A549 (cell line): ENCODE measurements at regions not wholly inside any gene's neighbourhood (a gene's known extent, or its start where the extent isn't known, plus 50 kb on each side); places are given as distances from the start of the nearest gene placed in this dataset.
"Not testable (repeated sequence)": the region's sequence is repeated elsewhere in the genome, so short reads cannot be mapped to it uniquely, and the experiment has no call there.

Source experiments
- ATAC-seq, 2 experiments: fragments of 200-7000 bp in 1 of 2; fragments of >200 bp in 1 of 2; cut with Nextera tagmentation in 1 of 2; cut with Tn5 transposase in 1 of 2; 3 replicates each; pipeline versions ENCODE4 v1.8.0 to v1.9.1; 2018 to 2020; ENCODE audit warnings: mild to moderate bottlenecking in 1 of 2, moderate library complexity in 1 of 2
- CTCF ChIA-PET: fragments of 300-600 bp; sonication (Branson Sonifier 250); formaldehyde crosslinking; extraction: SDS; loops from one replicate; lab custom pipeline; 2021; ENCODE audit warnings: antibody characterized with exemption, inconsistent platforms; lab: Yijun Ruan, JAX
- POLR2A ChIA-PET: fragments of 350-600 bp; formaldehyde crosslinking; extraction: SDS; loops from one replicate; lab custom pipeline; 2021; ENCODE audit warnings: antibody characterized with exemption, inconsistent platforms; lab: Yijun Ruan, JAX
- DNase-seq, 2 experiments: peaks; one replicate each; pipeline versions ENCODE4 v3.0.0 to v3.0.0-alpha.2; 2011 to 2016; ENCODE audit warnings: low read depth in 1 of 2, low spot score in 1 of 2
- FAIRE-seq: peaks from 2 replicates; lab custom pipeline; 2011; peaks lifted over from hg19 to GRCh38; lab: Jason Lieb, UNC
- H3K27ac ChIP-seq, 2 experiments: fragments of >200 bp; sonication (Bioruptor Twin); formaldehyde crosslinking; 3 replicates each; pipeline ENCODE4 v1.5.1; 2016 to 2017
- H3K4me1 ChIP-seq: fragments of >200 bp; sonication (Bioruptor Twin); formaldehyde crosslinking; 3 replicates; pipeline ENCODE4 v1.6.1; 2016
- H3K4me2 ChIP-seq: fragments of >200 bp; sonication (Bioruptor Twin); formaldehyde crosslinking; 3 replicates; pipeline ENCODE4 v1.6.1; 2016
- H3K4me3 ChIP-seq: fragments of >200 bp; sonication (Bioruptor Twin); formaldehyde crosslinking; 3 replicates; pipeline ENCODE4 v1.5.1; 2016
- H3K9me3 ChIP-seq: fragments of >200 bp; sonication (Bioruptor Twin); formaldehyde crosslinking; 3 replicates; pipeline ENCODE4 v1.6.1; 2016
- BHLHE40 ChIP-seq: IDR thresholded peaks from 2 replicates; pipeline ENCODE4 v1.6.1; 2012; ENCODE audit warnings: low read depth, low read length, inconsistent platforms
- CBX8 ChIP-seq: fragments of 200-600 bp; sonication (generic); IDR thresholded peaks from 2 replicates; pipeline ENCODE4 v1.6.1; 2016
- CHD2 ChIP-seq: fragments of 150-350 bp; IDR thresholded peaks from 2 replicates; pipeline ENCODE4 v1.6.1; 2014; ENCODE audit warnings: low read length; ENCODE audit not compliant: partially characterized antibody
- ELK1 ChIP-seq: fragments of 150-350 bp; IDR thresholded peaks from 2 replicates; pipeline ENCODE4 v1.6.1; 2014; ENCODE audit warnings: low read depth, mild to moderate bottlenecking, low read length
- EP300 ChIP-seq, 2 experiments: fragments of >200 bp; sonication (Bioruptor Twin); formaldehyde crosslinking; IDR thresholded peaks; 2 replicates in 1 of 2; 3 replicates in 1 of 2; pipeline ENCODE4 v1.6.1; 2016 to 2017
- FOXS1 ChIP-seq: fragments of 250-450 bp; sonication (Bioruptor Pico); IDR thresholded peaks from 2 replicates; pipeline ENCODE4 v1.5.0; 2020; ENCODE audit warnings: mild to moderate bottlenecking, moderate library complexity
- HOXA7 ChIP-seq: fragments of 250-450 bp; sonication (Bioruptor Pico); IDR thresholded peaks from 2 replicates; pipeline ENCODE4 v1.5.0; 2020; ENCODE audit warnings: mild to moderate bottlenecking, moderate library complexity
- HOXB13 ChIP-seq: fragments of 250-450 bp; sonication (Bioruptor Pico); IDR thresholded peaks from 2 replicates; pipeline ENCODE4 v1.5.0; 2020; ENCODE audit warnings: low read depth, mild to moderate bottlenecking, moderate library complexity
- HOXB5 ChIP-seq: fragments of 250-450 bp; sonication (Bioruptor Pico); IDR thresholded peaks from 2 replicates; pipeline ENCODE4 v1.5.0; 2020; ENCODE audit warnings: mild to moderate bottlenecking, moderate library complexity
- JUN ChIP-seq, 2 experiments: fragments of >200 bp; sonication (Bioruptor Twin); formaldehyde crosslinking; IDR thresholded peaks; 2 replicates in 1 of 2; 3 replicates in 1 of 2; pipeline ENCODE4 v1.6.1; 2016 to 2017
- JUNB ChIP-seq: fragments of >200 bp; sonication (Bioruptor Twin); formaldehyde crosslinking; IDR thresholded peaks from 2 replicates; pipeline ENCODE4 v1.6.1; 2016
- MAZ ChIP-seq: fragments of 150-350 bp; IDR thresholded peaks from 2 replicates; pipeline ENCODE4 v1.6.1; 2014; ENCODE audit warnings: antibody characterized with exemption, low read depth, low read length, borderline replicate concordance
- PBX3 ChIP-seq: IDR thresholded peaks from 2 replicates; pipeline ENCODE4 v1.6.1; 2012
- PHF8 ChIP-seq: fragments of 200-600 bp; sonication (generic); IDR thresholded peaks from 2 replicates; pipeline ENCODE4 v1.6.1; 2016; ENCODE audit warnings: low read depth, mild to moderate bottlenecking, antibody characterized with exemption, moderate library complexity, borderline replicate concordance
- RAD21 ChIP-seq, 2 experiments: fragments of >200 bp in 1 of 2; sonication (Bioruptor Twin) in 1 of 2; formaldehyde crosslinking in 1 of 2; IDR thresholded peaks in 1 of 2; conservative IDR thresholded peaks in 1 of 2; 2 replicates in 1 of 2; 3 replicates in 1 of 2; pipeline ENCODE4 v1.6.1; 2012 to 2018; ENCODE audit warnings: inconsistent platforms in 1 of 2
- RCOR1 ChIP-seq: fragments of 150-350 bp; IDR thresholded peaks from 2 replicates; pipeline ENCODE4 v1.6.1; 2014; ENCODE audit warnings: antibody characterized with exemption, low read length, low read depth
- RFX5 ChIP-seq: fragments of 450-650 bp; IDR thresholded peaks from 2 replicates; pipeline ENCODE4 v1.7.1; 2014; ENCODE audit warnings: antibody characterized with exemption, mild to moderate bottlenecking, moderate library complexity
- RNF2 ChIP-seq: fragments of 200-600 bp; sonication (generic); IDR thresholded peaks from 2 replicates; pipeline ENCODE4 v1.6.1; 2016; ENCODE audit warnings: low read depth, mild to moderate bottlenecking, antibody characterized with exemption, moderate library complexity, borderline replicate concordance
- TP53 ChIP-seq: fragments of 250-450 bp; sonication (Bioruptor Pico); IDR thresholded peaks from 2 replicates; pipeline ENCODE4 v1.5.0; 2021; ENCODE audit warnings: mild to moderate bottlenecking, moderate library complexity
- ZC3H11A ChIP-seq: fragments of 450-650 bp; IDR thresholded peaks from 2 replicates; pipeline ENCODE4 v1.6.1; 2014; ENCODE audit warnings: antibody characterized with exemption, mild to moderate bottlenecking
- ZFP36 ChIP-seq: fragments of 450-650 bp; IDR thresholded peaks from 2 replicates; pipeline ENCODE4 v1.6.1; 2014; ENCODE audit warnings: borderline replicate concordance; ENCODE audit not compliant: partially characterized antibody
- ZSCAN20 ChIP-seq: fragments of 250-450 bp; sonication (Bioruptor Pico); IDR thresholded peaks from 2 replicates; pipeline ENCODE4 v1.8.0; 2022; ENCODE audit warnings: mild to moderate bottlenecking, moderate library complexity
- WGBS: methylation state at CpG from one replicate; pipeline ENCODE4 v1.1.6; 2017; ENCODE audit errors: missing lambda C conversion rate; 5-methylcytosine and 5-hydroxymethylcytosine counted together

DNA sequence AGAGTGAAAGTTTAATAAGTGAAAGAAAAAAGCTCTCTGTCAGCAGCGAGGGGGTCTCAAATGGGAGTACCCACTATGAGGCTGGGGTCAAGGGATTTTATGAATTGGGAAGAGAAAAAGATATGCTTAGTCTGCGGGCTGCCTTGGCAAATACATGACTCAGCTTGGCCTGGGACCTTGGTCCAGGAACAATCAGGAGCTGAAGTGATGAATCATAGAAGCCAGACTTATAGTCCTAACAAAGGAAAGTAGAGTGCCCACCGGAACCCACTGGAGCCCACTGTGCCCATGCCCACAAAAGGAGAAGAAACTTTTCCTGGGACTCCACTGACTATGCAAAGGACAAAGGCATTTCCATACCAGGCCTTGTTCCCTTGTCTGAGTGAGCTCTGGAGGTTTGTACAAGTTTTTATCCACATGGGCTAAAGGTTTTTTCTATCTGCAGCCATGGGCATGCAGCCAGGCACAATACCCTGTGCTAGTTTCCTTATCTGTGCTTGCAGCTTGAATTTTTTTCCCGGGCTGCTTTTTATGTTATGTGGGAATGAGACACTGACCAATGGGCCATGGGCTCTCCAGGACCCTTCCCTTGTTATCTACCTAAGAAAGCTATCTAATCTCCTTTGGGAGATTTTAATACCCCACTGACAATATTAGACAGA lies 201.7 kb downstream of the FAM133A start:
- H3K9me3 ChIP-seq: no peaks in the 10 kb centered on the region
- WGBS: 18% methylated on average over 4 of the region's 4 CpGs

DNA sequence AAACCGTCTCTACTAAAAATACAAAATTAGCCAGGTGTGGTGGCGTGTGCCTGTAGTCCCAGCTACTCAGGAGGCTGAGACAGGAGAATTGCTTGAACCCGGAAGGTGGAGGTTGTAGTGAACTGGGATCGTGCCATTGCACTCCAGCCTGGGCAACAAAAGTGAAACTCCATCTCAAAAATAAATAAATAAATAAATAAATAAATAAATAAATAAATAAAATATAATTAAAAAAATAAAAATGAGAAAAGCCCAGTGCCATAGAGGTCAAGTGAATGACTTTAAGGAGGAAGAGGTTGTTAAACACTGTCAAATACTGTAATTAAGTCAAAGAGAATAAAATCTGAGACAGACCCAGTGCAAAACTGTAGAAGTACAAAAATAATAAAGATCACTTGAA lies 247.0 kb downstream of the FAM133A start:
- ATAC-seq, H3K4me1 ChIP-seq, H3K4me2 ChIP-seq, POLR2A ChIA-PET, H3K4me3 ChIP-seq, H3K27ac ChIP-seq, DNase-seq, H3K9me3 ChIP-seq, CTCF ChIA-PET, FAIRE-seq: not testable (repeated sequence)
- 54% methylated on average over 4 of the region's 4 CpGs for WGBS
- TF ChIP-seq ZC3H11A: 0 out of 2 replicates have a peak, but pooled peaks have one; percentile 8

More for the DNA sequence above, 201.7 kb downstream of the FAM133A start:
- ChIA-PET CTCF (no interaction called here), POLR2A (no interaction called here)
- no peak for ATAC-seq
- no peak for FAIRE-seq
- DNase-seq: no peak
- Histone ChIP-seq H3K4me2 (no peak overlapping the region), H3K4me3 (no peak overlapping the region), H3K27ac (no peak overlapping the region), H3K4me1 (no peaks in the 10 kb centered on the region)
- TF ChIP-seq MAZ (no peak), ZC3H11A (no peak), HOXA7 (CRISPR knock-in tag) (no peak), BHLHE40 (no peak), JUN (IDR thresholded peaks at IDR 0.05) (no peak), ELK1 (no peak), RFX5 (no peak), ZFP36 (no peak), EP300 (IDR thresholded peaks at IDR 0.05) (no peak), ZSCAN20 (CRISPR knock-in tag) (no peak), RAD21 (conservative IDR thresholded peaks at IDR 0.05 in 1 of 2, IDR thresholded peaks at IDR 0.05 in 1 of 2) (no peak), PHF8 (no peak), HOXB13 (CRISPR knock-in tag) (no peak), CHD2 (no peak), FOXS1 (no peak), CBX8 (no peak), TP53 (CRISPR knock-in tag) (no peak), PBX3 (no peak), HOXB5 (CRISPR knock-in tag) (no peak)

DNA sequence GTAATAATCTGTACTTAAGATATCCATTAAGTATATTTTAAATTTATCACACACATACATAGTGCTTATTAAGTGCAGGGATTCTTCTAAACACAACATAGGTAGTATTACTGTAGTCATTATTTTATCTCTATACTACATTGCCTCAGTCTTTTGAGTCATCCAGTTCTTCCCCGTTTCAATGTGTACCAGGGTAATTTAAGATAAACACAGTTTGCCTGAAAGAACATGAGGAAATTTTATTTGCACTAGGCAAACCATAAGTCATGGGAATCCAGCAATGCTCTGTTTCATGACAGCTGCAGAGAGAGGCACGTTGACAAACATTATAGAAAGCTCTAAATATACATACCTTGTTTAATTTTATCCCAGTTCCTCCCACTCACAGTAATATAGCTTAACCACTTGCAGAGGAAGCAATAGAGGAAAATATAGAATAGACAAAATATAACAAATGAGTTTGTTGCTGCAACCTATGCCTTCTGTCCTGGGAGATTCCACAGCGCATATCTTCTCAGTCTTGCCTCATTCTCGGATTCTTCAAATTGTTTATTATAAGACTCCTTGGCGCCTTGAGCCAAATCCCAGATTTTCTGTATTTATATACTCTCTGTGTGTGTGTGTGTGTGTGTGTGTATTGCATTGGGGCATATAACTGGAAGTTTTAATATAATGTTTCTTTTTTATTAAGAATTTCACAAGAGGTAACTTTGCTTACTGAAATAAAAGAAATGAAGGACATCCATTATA lies 258.6 kb downstream of the FAM133A start:
- no peak for ATAC-seq
- WGBS: 5% methylated on average over 5 of the region's 5 CpGs
- H3K4me2 ChIP-seq: no peak overlapping the region
- no peak overlapping the region for H3K4me3 ChIP-seq
- H3K4me1 ChIP-seq: no peaks in the 10 kb centered on the region
- no peaks in the 10 kb centered on the region for H3K9me3 ChIP-seq
- TF ChIP-seq ZFP36: no peak
- TF ChIP-seq RCOR1: no peak
- no peak for TF ChIP-seq JUNB
- no peak for TF ChIP-seq RNF2
- no peak for DNase-seq
- CTCF ChIA-PET: no interaction called here
- peak; percentile 49 for FAIRE-seq
- POLR2A ChIA-PET: no interaction called here
- H3K27ac ChIP-seq: no peak overlapping the region
